GM23338 (cell line): ENCODE measurements at regions not wholly inside any gene's neighbourhood (a gene's known extent, or its start where the extent isn't known, plus 50 kb on each side); places are given as distances from the start of the nearest gene placed in this dataset.

Experiments used
- ATAC-seq: fragments of 200-7000 bp; cut with Tn5 transposase; 3 replicates; pipeline ENCODE4 v1.9.1; 2020
- DNase-seq: peaks from one replicate; pipeline ENCODE4 v3.0.0-alpha.2; 2015; ENCODE audit warnings: low spot score
- H2AFZ ChIP-seq: fragments of 200-600 bp; sonication (generic); 2 replicates; pipeline ENCODE4 v1.8.0; 2016; ENCODE audit warnings: antibody characterized with exemption, mild to moderate bottlenecking, moderate library complexity
- H3F3A ChIP-seq: fragments of 200-600 bp; sonication (generic); replicated peaks from 2 replicates; pipeline ENCODE4 v1.8.0; 2017; ENCODE audit warnings: antibody characterized with exemption, mixed run types, low read depth
- H3K27ac ChIP-seq: fragments of 200-600 bp; sonication (generic); 2 replicates; pipeline ENCODE4 v1.6.1; 2016; ENCODE audit warnings: low read depth
- H3K27me3 ChIP-seq: fragments of 200-600 bp; sonication (generic); 2 replicates; pipeline ENCODE4 v1.8.0; 2016; ENCODE audit warnings: mild to moderate bottlenecking, mixed run types, moderate library complexity; ENCODE audit not compliant: insufficient read depth
- H3K36me3 ChIP-seq: fragments of 200-600 bp; sonication (generic); 2 replicates; pipeline ENCODE4 v1.8.0; 2016; ENCODE audit warnings: mild to moderate bottlenecking; ENCODE audit not compliant: insufficient read depth
- H3K4me1 ChIP-seq: fragments of 200-600 bp; sonication (generic); 2 replicates; pipeline ENCODE4 v1.8.0; 2016; ENCODE audit warnings: mild to moderate bottlenecking, moderate library complexity; ENCODE audit not compliant: insufficient read depth
- H3K4me2 ChIP-seq: fragments of 200-600 bp; sonication (generic); 2 replicates; pipeline ENCODE4 v1.7.1; 2017; ENCODE audit warnings: mixed run types
- H3K4me3 ChIP-seq: fragments of 200-600 bp; sonication (generic); 2 replicates; pipeline ENCODE4 v1.6.1; 2016; ENCODE audit warnings: mixed run types
- H3K79me2 ChIP-seq: fragments of 200-600 bp; sonication (generic); replicated peaks from 2 replicates; pipeline ENCODE4 v1.8.0; 2017; ENCODE audit warnings: mild to moderate bottlenecking; ENCODE audit not compliant: insufficient read depth
- H3K9me2 ChIP-seq: fragments of 200-600 bp; sonication (generic); 2 replicates; pipeline ENCODE4 v1.8.0; 2017; ENCODE audit not compliant: insufficient read depth
- H4K20me1 ChIP-seq: fragments of 200-600 bp; sonication (generic); replicated peaks from 2 replicates; pipeline ENCODE4 v1.8.0; 2017; ENCODE audit warnings: mild to moderate bottlenecking; ENCODE audit not compliant: insufficient read depth
- H3K27ac Mint-ChIP-seq: 2 replicates; pipeline ENCODE4 v1.8.0; 2020; ENCODE audit warnings: inconsistent platforms, mild to moderate bottlenecking, moderate library complexity, mixed read lengths
- H3K27me3 Mint-ChIP-seq: 3 replicates; pipeline ENCODE4 v1.8.0; 2022; ENCODE audit warnings: low read depth, mild to moderate bottlenecking, moderate library complexity, mixed read lengths, inconsistent platforms; ENCODE audit not compliant: insufficient read depth, poor library complexity
- H3K36me3 Mint-ChIP-seq: 3 replicates; pipeline ENCODE4 v1.8.0; 2021; ENCODE audit warnings: low read depth, mild to moderate bottlenecking, inconsistent platforms, moderate library complexity, mixed read lengths
- H3K4me1 Mint-ChIP-seq: 3 replicates; pipeline ENCODE4 v1.8.0; 2020; ENCODE audit warnings: mild to moderate bottlenecking, inconsistent platforms, mixed read lengths
- H3K4me3 Mint-ChIP-seq: 3 replicates; pipeline ENCODE4 v1.8.0; 2021; ENCODE audit warnings: moderate library complexity, mild to moderate bottlenecking, inconsistent platforms, mixed read lengths
- H3K9me3 Mint-ChIP-seq: 3 replicates; pipeline ENCODE4 v1.8.0; 2020; ENCODE audit warnings: moderate library complexity, mild to moderate bottlenecking, inconsistent platforms, mixed read lengths
- CTCF ChIP-seq, 2 experiments: fragments of 200-600 bp in 1 of 2; sonication (generic) in 1 of 2; conservative IDR thresholded peaks; 2 replicates each; pipeline versions ENCODE4 v1.5.1 to v1.6.1; 2016 to 2017; ENCODE audit warnings: antibody characterized with exemption in 2 of 2, low read depth in 2 of 2, mild to moderate bottlenecking in 2 of 2, moderate library complexity in 1 of 2
- EZH2 ChIP-seq: fragments of 200-600 bp; sonication (generic); IDR thresholded peaks from one replicate; pipeline ENCODE4 v1.8.0; 2017; ENCODE audit warnings: antibody characterized with exemption, mild to moderate bottlenecking, low read depth; ENCODE audit not compliant: unreplicated experiment
- EZH2phosphoT487 ChIP-seq: fragments of 200-600 bp; sonication (generic); IDR thresholded peaks from one replicate; pipeline ENCODE4 v1.8.1; 2018; ENCODE audit warnings: antibody characterized with exemption; ENCODE audit not compliant: unreplicated experiment
- POLR2AphosphoS5 ChIP-seq: IDR thresholded peaks from 2 replicates; pipeline ENCODE4 v1.6.1; 2016; ENCODE audit warnings: antibody characterized with exemption, low read depth
- REST ChIP-seq: IDR thresholded peaks from one replicate; pipeline ENCODE4 v1.6.1; 2018; ENCODE audit warnings: antibody characterized with exemption; ENCODE audit not compliant: unreplicated experiment
- STAT1 ChIP-seq: IDR thresholded peaks from one replicate; pipeline ENCODE4 v1.6.1; 2016; ENCODE audit warnings: antibody characterized with exemption; ENCODE audit not compliant: unreplicated experiment
- ZNF114 ChIP-seq: fragments of 250-450 bp; sonication (Bioruptor Pico); IDR thresholded peaks from 2 replicates; pipeline ENCODE4 v1.5.0; 2020; ENCODE audit warnings: mild to moderate bottlenecking, moderate library complexity
- ZNF331 ChIP-seq: fragments of 250-450 bp; sonication (Bioruptor Pico); IDR thresholded peaks from 2 replicates; pipeline ENCODE4 v1.5.0; 2020; ENCODE audit warnings: low read depth, mild to moderate bottlenecking, moderate library complexity

GRCh38 chr2:118239284-118239683 is 151.0 kb downstream of the INSIG2 start:
- H3K79me2 ChIP-seq: no peaks in the 10 kb centered on the region
- no peak for ATAC-seq

GRCh38 chr2:118237451-118237850 is 149.2 kb downstream of the INSIG2 start:
- Histone ChIP-seq H3K27me3 (no peaks in the 10 kb centered on the region), H3F3A (no peaks in the 10 kb centered on the region), H3K27ac (no peak overlapping the region), H3K9me2 (peaks cover 9% of the 10 kb centered on the region; the same call in 1 of the 2 replicates), H3K4me3 (no peak overlapping the region), H3K79me2 (no peaks in the 10 kb centered on the region), H3K4me1 (no peaks in the 10 kb centered on the region; the same call in 1 of the 2 replicates), H2AFZ (no peak overlapping the region), H4K20me1 (no peaks in the 10 kb centered on the region), H3K4me2 (no peak overlapping the region), H3K36me3 (no peaks in the 10 kb centered on the region)
- Mint-ChIP-seq H3K4me3 (no peak overlapping the region), H3K36me3 (no peaks in the 10 kb centered on the region; the same call in 2 of the 3 replicates), H3K4me1 (peaks cover 3% of the 10 kb centered on the region; the same call in 1 of the 3 replicates), H3K27me3 (peaks cover 3% of the 10 kb centered on the region), H3K9me3 (peaks cover 9% of the 10 kb centered on the region; the same call in 2 of the 3 replicates), H3K27ac (no peak overlapping the region)
- DNase-seq: peak; percentile 42
- no peak for TF ChIP-seq REST
- TF ChIP-seq ZNF114 (CRISPR knock-in tag): no peak
- peak; percentile 38 to 63 for TF ChIP-seq CTCF (conservative IDR thresholded peaks at IDR 0.05; ENCODE audit: low read depth in 2 of 2)
- TF ChIP-seq EZH2: no peak
- ATAC-seq: peak; percentile 83

More at GRCh38 chr2:118239284-118239683, 151.0 kb downstream of the INSIG2 start:
- Histone ChIP-seq H3F3A (no peaks in the 10 kb centered on the region), H3K4me2 (no peak overlapping the region), H3K4me1 (no peaks in the 10 kb centered on the region), H3K9me2 (peaks cover 7% of the 10 kb centered on the region; the same call in 1 of the 2 replicates), H2AFZ (no peak overlapping the region), H3K27me3 (no peaks in the 10 kb centered on the region), H3K27ac (no peak overlapping the region), H3K4me3 (no peak overlapping the region), H4K20me1 (no peaks in the 10 kb centered on the region), H3K36me3 (no peaks in the 10 kb centered on the region)
- H3K4me1 Mint-ChIP-seq: no peaks in the 10 kb centered on the region
- peaks cover 5% of the 10 kb centered on the region for H3K27me3 Mint-ChIP-seq
- H3K27ac Mint-ChIP-seq: no peak overlapping the region
- peaks cover 9% of the 10 kb centered on the region; the same call in 2 of the 3 replicates for H3K9me3 Mint-ChIP-seq
- H3K4me3 Mint-ChIP-seq: no peak overlapping the region
- H3K36me3 Mint-ChIP-seq: no peaks in the 10 kb centered on the region; the same call in 2 of the 3 replicates
- DNase-seq: no peak
- no peak for TF ChIP-seq EZH2phosphoT487
- TF ChIP-seq STAT1: no peak
- no peak for TF ChIP-seq POLR2AphosphoS5
- TF ChIP-seq ZNF331 (CRISPR knock-in tag): no peak
- no peak for TF ChIP-seq EZH2
- no peak for TF ChIP-seq REST
